Right atrium auricular region (tissue), 2 donors: ENCODE measurements at regions not wholly inside any gene's neighbourhood (a gene's known extent, or its start where the extent isn't known, plus 50 kb on each side); places are given as distances from the start of the nearest gene placed in this dataset.

Experiments
- DNase-seq: peaks from one replicate; pipeline ENCODE4 v3.0.0-alpha.2; 2019; ENCODE audit warnings: low spot score
- H3K27ac ChIP-seq, 2 donors: fragments of 200-600 bp; sonication (generic); 1 replicate in 1 of 2; 2 replicates in 1 of 2; pipeline ENCODE4 v1.5.1; 2016 to 2019
- H3K27me3 ChIP-seq, 2 donors: fragments of 200-600 bp; sonication (generic); one replicate each; pipeline versions ENCODE4 v1.5.1 to v1.6.0; 2017 to 2019
- H3K36me3 ChIP-seq: fragments of 200-600 bp; sonication (generic); one replicate; pipeline ENCODE4 v1.5.1; 2016
- H3K4me1 ChIP-seq, 2 donors: fragments of 200-600 bp; sonication (generic); one replicate each; pipeline versions ENCODE4 v1.5.1 to v1.6.0; 2017 to 2019
- H3K4me3 ChIP-seq, 2 donors: fragments of 200-600 bp; sonication (generic); 1 replicate in 1 of 2; 2 replicates in 1 of 2; pipeline ENCODE4 v1.5.1; 2017 to 2019; ENCODE audit warnings: mild to moderate bottlenecking in 1 of 2, moderate library complexity in 1 of 2
- H3K9me3 ChIP-seq, 2 donors: fragments of 200-600 bp; sonication (generic); one replicate each; pipeline ENCODE4 v1.5.1; 2019
- TF ChIP-seq, protein P1 (sequence below), 2 donors: fragments of 200-600 bp; sonication (generic); IDR thresholded peaks; one replicate each; pipeline ENCODE4 v1.5.1; 2019; ENCODE audit warnings: antibody characterized with exemption in 2 of 2

DNA sequence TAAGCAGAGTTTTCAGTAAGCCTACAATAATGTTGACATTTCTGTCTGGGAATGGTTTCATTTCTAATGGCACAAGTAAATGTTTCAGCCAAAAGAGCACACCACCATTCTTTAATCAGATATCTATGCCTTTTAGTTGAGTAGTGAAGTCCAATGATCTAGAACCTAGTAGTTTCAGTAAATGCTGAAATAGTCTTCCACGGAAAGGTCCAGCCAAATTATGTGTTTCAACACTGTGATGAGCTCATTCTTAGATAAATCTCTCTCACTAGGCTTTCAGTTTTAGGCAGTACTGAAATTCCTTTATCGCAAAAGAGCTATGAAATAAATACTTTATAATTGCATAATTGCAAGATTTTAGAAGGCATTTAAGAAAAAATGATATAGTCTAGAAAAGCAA lies 816.8 kb upstream of the PCDH9 start:
- DNase-seq, result no peak
- TF ChIP-seq, protein P1, sequence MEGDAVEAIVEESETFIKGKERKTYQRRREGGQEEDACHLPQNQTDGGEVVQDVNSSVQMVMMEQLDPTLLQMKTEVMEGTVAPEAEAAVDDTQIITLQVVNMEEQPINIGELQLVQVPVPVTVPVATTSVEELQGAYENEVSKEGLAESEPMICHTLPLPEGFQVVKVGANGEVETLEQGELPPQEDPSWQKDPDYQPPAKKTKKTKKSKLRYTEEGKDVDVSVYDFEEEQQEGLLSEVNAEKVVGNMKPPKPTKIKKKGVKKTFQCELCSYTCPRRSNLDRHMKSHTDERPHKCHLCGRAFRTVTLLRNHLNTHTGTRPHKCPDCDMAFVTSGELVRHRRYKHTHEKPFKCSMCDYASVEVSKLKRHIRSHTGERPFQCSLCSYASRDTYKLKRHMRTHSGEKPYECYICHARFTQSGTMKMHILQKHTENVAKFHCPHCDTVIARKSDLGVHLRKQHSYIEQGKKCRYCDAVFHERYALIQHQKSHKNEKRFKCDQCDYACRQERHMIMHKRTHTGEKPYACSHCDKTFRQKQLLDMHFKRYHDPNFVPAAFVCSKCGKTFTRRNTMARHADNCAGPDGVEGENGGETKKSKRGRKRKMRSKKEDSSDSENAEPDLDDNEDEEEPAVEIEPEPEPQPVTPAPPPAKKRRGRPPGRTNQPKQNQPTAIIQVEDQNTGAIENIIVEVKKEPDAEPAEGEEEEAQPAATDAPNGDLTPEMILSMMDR (IDR thresholded peaks at IDR 0.05), result no peak

DNA sequence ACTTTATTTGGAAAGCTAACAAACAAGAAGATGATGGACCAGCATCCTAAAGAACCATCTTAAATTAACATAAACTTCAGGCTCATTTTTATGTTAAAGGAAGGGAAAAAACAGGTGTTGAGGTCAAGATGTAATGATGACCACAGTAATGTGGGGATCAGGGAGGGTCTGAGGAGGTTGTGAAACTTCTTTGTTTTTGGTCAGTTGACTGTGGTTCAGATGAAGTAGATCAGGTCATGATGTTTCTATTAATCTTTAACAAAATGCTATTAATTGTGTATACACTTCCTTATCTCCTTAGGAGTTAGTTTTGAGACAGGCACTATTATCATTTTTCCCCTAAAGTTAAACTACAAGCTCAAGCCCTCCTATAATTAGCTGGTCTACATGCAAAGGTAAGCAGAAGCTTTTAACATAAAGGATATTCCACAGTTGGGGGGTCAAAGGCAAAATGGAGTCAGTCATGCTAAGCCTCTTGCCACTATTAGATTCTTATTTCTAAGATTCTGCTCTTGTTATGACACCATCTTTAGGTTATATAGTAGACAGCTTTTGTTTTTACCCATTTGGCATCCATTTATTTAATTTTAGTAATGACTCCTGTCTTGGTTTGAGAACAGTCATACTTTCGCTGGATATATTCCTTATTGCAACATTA lies 800.1 kb upstream of the PCDH9 start:
- TF ChIP-seq, protein P1 (IDR thresholded peaks at IDR 0.05), result no peak
- Histone ChIP-seq H3K27ac (no peak overlapping the region), H3K4me1 (no peaks in the 10 kb centered on the region), H3K36me3 (no peaks in the 10 kb centered on the region), H3K9me3 (no peaks in the 10 kb centered on the region), H3K4me3 (no peak overlapping the region), H3K27me3 (no peaks in the 10 kb centered on the region)
- DNase-seq, result no peak

More for the DNA sequence above, 816.8 kb upstream of the PCDH9 start:
- H3K36me3 ChIP-seq, result no peaks in the 10 kb centered on the region
- H3K9me3 ChIP-seq, result no peaks in the 10 kb centered on the region
- no peak overlapping the region for H3K4me3 ChIP-seq
- H3K4me1 ChIP-seq, result no peaks in the 10 kb centered on the region
- H3K27me3 ChIP-seq, result no peaks in the 10 kb centered on the region
- H3K27ac ChIP-seq, result no peak overlapping the region

DNA sequence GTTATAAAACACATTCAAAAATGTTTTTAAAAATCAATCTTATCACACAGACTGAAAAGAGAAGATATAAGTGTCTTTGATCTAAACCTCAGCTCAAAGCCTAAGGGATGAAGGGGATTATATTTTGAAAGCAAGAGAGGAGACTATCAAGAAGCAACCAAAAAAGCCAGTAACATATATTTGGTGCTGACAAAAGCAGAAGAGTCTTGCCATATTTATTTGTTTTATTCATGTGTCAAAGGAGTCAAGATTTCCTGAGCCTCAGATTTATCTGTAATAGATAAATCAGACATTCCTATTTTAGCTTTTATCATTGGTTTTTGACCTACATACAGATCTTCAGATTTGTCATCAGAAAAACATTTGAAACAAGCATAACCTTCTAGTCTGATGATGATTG lies 798.6 kb upstream of the PCDH9 start:
- TF ChIP-seq, protein P1 (IDR thresholded peaks at IDR 0.05), result no peak
- no peak overlapping the region for H3K4me3 ChIP-seq
- no peaks in the 10 kb centered on the region for H3K36me3 ChIP-seq
- H3K27ac ChIP-seq, result no peak overlapping the region
- no peaks in the 10 kb centered on the region for H3K27me3 ChIP-seq
- no peaks in the 10 kb centered on the region for H3K9me3 ChIP-seq
- no peaks in the 10 kb centered on the region for H3K4me1 ChIP-seq
- DNase-seq, result no peak

DNA sequence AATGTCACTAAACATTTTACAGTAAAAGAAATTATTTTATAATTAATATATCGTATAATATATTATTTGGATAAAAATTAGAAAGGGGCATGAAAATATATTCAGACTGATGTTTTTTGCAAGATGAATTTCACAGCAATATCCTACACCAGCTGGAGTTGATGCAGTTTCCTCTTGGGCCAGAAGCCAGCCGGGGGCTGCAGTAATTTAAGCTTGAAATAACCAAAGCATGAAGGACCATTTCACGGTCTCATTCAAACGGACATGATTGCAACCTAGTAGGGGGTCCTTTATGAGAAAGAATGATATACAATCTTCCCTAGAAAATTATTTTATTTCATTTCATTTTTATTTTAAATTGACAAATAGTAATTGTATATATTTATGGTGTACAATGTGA lies 797.2 kb upstream of the PCDH9 start:
- Histone ChIP-seq H3K4me3 (no peak overlapping the region), H3K27ac (no peak overlapping the region), H3K9me3 (no peaks in the 10 kb centered on the region), H3K4me1 (no peaks in the 10 kb centered on the region), H3K36me3 (no peaks in the 10 kb centered on the region), H3K27me3 (no peaks in the 10 kb centered on the region)
- TF ChIP-seq, protein P1 (IDR thresholded peaks at IDR 0.05), result no peak
- no peak for DNase-seq

DNA sequence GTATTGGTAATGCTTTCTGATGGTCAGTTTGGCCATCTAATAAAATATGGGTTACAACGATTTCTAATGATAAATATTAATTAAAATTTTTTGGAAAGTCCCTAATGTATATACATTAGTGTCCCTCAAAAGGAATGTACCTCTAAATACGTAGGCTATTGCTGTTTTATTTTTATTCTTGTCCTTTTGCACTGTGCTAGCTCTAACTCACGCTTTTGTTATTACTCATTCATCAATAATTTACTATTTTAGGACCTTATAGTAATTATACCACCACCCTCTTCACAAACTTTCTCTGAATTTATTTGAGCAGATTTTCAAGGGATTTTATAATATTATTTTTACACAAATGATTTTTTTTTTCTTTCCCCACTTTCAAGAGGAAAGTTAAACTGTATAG lies 795.9 kb upstream of the PCDH9 start:
- DNase-seq, result no peak
- TF ChIP-seq, protein P1 (IDR thresholded peaks at IDR 0.05), result no peak
- peak overlapping the region in 1 of 2 donors; percentile 70 for H3K27ac ChIP-seq
- H3K27me3 ChIP-seq, result no peaks in the 10 kb centered on the region
- no peaks in the 10 kb centered on the region for H3K9me3 ChIP-seq
- no peaks in the 10 kb centered on the region for H3K4me1 ChIP-seq
- no peaks in the 10 kb centered on the region for H3K36me3 ChIP-seq
- peak overlapping the region in 1 of 2 donors; percentile 11 for H3K4me3 ChIP-seq

DNA sequence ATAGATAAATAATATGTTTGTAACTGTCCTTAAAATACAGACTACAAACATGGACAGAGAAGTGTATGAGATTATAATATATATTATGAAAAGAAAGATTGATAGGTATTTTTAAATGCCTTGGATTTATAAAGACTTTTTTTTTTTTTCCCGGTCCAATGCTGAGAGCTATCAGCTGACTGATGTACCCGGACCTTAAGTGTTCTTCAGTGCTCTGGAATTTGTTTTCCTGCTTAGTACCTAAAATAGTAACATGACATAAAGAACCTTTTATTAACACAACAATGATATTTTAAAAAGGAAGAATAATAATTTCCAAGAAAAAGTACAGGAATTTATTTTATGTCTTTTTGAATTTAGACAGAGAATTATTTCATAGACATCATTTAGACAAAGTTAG lies 795.5 kb upstream of the PCDH9 start:
- TF ChIP-seq, protein P1 (IDR thresholded peaks at IDR 0.05), result no peak
- no peaks in the 10 kb centered on the region for H3K27me3 ChIP-seq
- no peaks in the 10 kb centered on the region for H3K36me3 ChIP-seq
- peak overlapping the region in 1 of 2 donors; percentile 11 for H3K4me3 ChIP-seq
- DNase-seq, result no peak
- no peaks in the 10 kb centered on the region for H3K9me3 ChIP-seq
- peak overlapping the region in 1 of 2 donors; percentile 70 for H3K27ac ChIP-seq
- no peaks in the 10 kb centered on the region for H3K4me1 ChIP-seq
